ENCODE measurements at regions not wholly inside any gene's neighbourhood (a gene's known extent, or its start where the extent isn't known, plus 50 kb on each side); places are given as distances from the start of the nearest gene placed in this dataset.

- Mint-ChIP-seq H3K27ac (ENCODE audit: unreplicated experiment) (no peak overlapping the region), H3K27me3 (ENCODE audit: unreplicated experiment) (peaks cover 23% of the 10 kb centered on the region), H3K36me3 (ENCODE audit: unreplicated experiment) (no peaks in the 10 kb centered on the region), H3K4me1 (ENCODE audit: unreplicated experiment) (peaks cover 17% of the 10 kb centered on the region), H3K9me3 (ENCODE audit: unreplicated experiment) (no peaks in the 10 kb centered on the region), H3K4me3 (ENCODE audit: unreplicated experiment) (no peak overlapping the region)
- no peak for DNase-seq (ENCODE audit: extremely low spot score, unreplicated experiment)
- no peak for TF ChIP-seq CTCF (IDR thresholded peaks at IDR 0.05)
Observed at GRCh38 chr10:43802988-43803696, 154.5 kb upstream of the ZNF32 start.

- Mint-ChIP-seq H3K27ac (ENCODE audit: unreplicated experiment) (no peak overlapping the region), H3K4me3 (ENCODE audit: unreplicated experiment) (no peak overlapping the region), H3K4me1 (ENCODE audit: unreplicated experiment) (peaks cover 5% of the 10 kb centered on the region), H3K36me3 (ENCODE audit: unreplicated experiment) (no peaks in the 10 kb centered on the region), H3K27me3 (ENCODE audit: unreplicated experiment) (peaks cover 29% of the 10 kb centered on the region), H3K9me3 (ENCODE audit: unreplicated experiment) (no peaks in the 10 kb centered on the region)
- DNase-seq (ENCODE audit: extremely low spot score, unreplicated experiment), result no peak
- TF ChIP-seq CTCF (IDR thresholded peaks at IDR 0.05), result no peak
Observed at GRCh38 chr10:43801626-43802025, 152.9 kb upstream of the ZNF32 start.

GRCh38 chr10:43801140-43801539 lies 152.5 kb upstream of the ZNF32 start:
- Mint-ChIP-seq H3K4me3 (ENCODE audit: unreplicated experiment) (no peak overlapping the region), H3K27me3 (ENCODE audit: unreplicated experiment) (peaks cover 32% of the 10 kb centered on the region), H3K36me3 (ENCODE audit: unreplicated experiment) (no peaks in the 10 kb centered on the region), H3K4me1 (ENCODE audit: unreplicated experiment) (peaks cover 5% of the 10 kb centered on the region), H3K27ac (ENCODE audit: unreplicated experiment) (no peak overlapping the region), H3K9me3 (ENCODE audit: unreplicated experiment) (no peaks in the 10 kb centered on the region)
- no peak for DNase-seq (ENCODE audit: extremely low spot score, unreplicated experiment)
- no peak for TF ChIP-seq CTCF (IDR thresholded peaks at IDR 0.05)

GRCh38 chr10:43796781-43797180 lies 148.1 kb upstream of the ZNF32 start:
- Mint-ChIP-seq H3K9me3 (ENCODE audit: unreplicated experiment) (no peaks in the 10 kb centered on the region), H3K36me3 (ENCODE audit: unreplicated experiment) (no peaks in the 10 kb centered on the region), H3K27me3 (ENCODE audit: unreplicated experiment) (peaks cover 26% of the 10 kb centered on the region), H3K27ac (ENCODE audit: unreplicated experiment) (no peak overlapping the region), H3K4me3 (ENCODE audit: unreplicated experiment) (no peak overlapping the region), H3K4me1 (ENCODE audit: unreplicated experiment) (peaks cover 5% of the 10 kb centered on the region)
- TF ChIP-seq CTCF (IDR thresholded peaks at IDR 0.05), result no peak
- no peak for DNase-seq (ENCODE audit: extremely low spot score, unreplicated experiment)

GRCh38 chr10:43795639-43796038 lies 147.0 kb upstream of the ZNF32 start:
- H3K4me3 Mint-ChIP-seq (ENCODE audit: unreplicated experiment), result no peak overlapping the region
- H3K27me3 Mint-ChIP-seq (ENCODE audit: unreplicated experiment), result peaks cover 26% of the 10 kb centered on the region
- no peak for DNase-seq (ENCODE audit: extremely low spot score, unreplicated experiment)
- no peaks in the 10 kb centered on the region for H3K4me1 Mint-ChIP-seq (ENCODE audit: unreplicated experiment)
- H3K27ac Mint-ChIP-seq (ENCODE audit: unreplicated experiment), result no peak overlapping the region
- no peak for TF ChIP-seq CTCF (IDR thresholded peaks at IDR 0.05)
- H3K36me3 Mint-ChIP-seq (ENCODE audit: unreplicated experiment), result no peaks in the 10 kb centered on the region
- H3K9me3 Mint-ChIP-seq (ENCODE audit: unreplicated experiment), result no peaks in the 10 kb centered on the region

Measured in osteocyte (in vitro differentiated cells).